SK-N-MC (cell line): ENCODE measurements at regions not wholly inside any gene's neighbourhood (a gene's known extent, or its start where the extent isn't known, plus 50 kb on each side); places are given as distances from the start of the nearest gene placed in this dataset.

Source experiments
- EZH2 ChIP-seq: fragments of 200-600 bp; sonication (generic); IDR thresholded peaks from one replicate; pipeline ENCODE4 v1.6.1; 2017; ENCODE audit warnings: antibody characterized with exemption
- POLR2AphosphoS5 ChIP-seq: IDR thresholded peaks from 2 replicates; pipeline ENCODE4 v1.6.1; 2012; ENCODE audit warnings: mild to moderate bottlenecking, low read depth, low read length, borderline replicate concordance

- TF ChIP-seq POLR2AphosphoS5 (no peak), EZH2 (no peak)
These were observed 627.1 kb upstream of the ARPP21 start for GRCh38 chr3:35012214-35012613.
